ENCODE measurements at regions not wholly inside any gene's neighbourhood (a gene's known extent, or its start where the extent isn't known, plus 50 kb on each side); places are given as distances from the start of the nearest gene placed in this dataset.

DNA sequence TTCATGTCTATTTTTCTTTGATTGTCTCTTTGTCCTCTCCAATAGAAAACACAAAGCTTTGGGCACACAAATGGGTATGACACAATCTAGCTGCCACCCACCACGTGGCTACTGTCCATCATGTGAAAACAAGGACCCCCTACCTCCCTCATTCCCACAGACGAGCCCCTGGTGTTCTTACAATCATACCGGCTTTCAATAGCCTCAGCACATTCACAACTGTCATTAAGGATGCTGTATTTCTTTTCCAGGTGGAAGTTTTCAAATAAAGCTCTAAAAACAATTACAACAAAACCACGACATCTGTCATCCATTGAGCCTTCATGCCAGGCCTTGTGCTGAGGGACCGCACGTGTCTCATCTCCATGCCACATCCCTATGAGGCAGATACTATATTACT lies 552.6 kb upstream of the ADAMTS9 start:
- intact Hi-C loops (cut with DNase I, micrococcal nuclease) = no loop called here
- ATAC-seq (no peak), DNase-seq (no peak)

DNA sequence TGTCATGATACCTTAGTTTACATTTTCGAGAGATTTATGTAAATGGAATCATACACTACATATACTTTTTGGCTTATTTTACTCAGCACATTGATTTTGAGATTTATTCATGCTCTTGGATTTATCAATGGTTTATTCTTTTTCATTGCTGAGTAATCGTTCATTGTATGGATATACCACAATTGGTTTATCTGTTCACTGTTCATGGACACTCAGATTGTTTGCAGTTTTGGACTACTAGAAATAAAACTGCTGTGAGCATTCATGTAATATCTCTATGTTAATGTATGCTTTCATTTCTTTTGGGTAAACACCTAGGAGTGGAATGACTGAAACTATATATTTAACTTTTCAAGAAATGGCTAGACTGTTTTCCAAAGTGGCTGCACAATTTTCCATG lies 550.9 kb upstream of the ADAMTS9 start:
- ATAC-seq (no peak), DNase-seq (no peak)
- intact Hi-C loops (cut with DNase I, micrococcal nuclease) = no loop called here

DNA sequence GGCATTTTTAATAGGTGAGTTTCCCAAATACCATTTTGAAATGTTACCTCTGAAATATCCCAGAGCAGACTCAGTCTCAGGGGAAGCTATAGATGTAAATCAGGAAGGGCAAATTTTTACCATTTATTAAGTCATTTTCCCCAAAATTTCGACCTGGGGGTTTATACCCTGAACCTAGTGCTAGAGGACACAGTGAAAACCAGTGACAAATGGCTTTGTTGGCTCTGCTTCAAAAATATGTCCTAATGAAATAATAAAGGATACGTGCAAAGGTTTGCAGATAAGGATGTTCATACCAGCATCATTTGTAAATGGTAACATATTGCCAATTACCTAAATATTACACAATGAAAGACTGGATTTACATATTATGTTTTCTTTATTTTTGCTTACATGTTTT lies 546.7 kb upstream of the ADAMTS9 start:
- ATAC-seq (no peak), DNase-seq (no peak)
- intact Hi-C loops (cut with DNase I, micrococcal nuclease) = no loop called here

DNA sequence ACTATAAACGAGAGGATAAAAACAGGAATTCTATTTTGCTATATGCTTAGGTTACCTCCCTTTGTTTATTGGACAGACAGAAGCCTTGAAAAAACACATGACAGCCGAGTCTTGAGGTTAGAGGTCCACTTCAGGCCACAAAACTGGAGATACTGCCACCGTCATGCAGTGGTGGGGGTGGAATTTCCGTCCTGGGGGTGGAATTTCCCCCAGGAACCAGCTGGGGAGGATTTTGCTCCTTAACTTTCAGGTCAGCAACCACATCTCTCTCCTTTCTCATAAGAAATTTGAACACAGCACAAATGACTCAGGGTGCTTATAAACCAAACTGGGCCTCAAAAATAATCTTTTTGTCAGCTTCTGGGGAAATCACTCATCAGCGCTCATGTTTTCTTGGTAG lies 545.8 kb upstream of the ADAMTS9 start:
- intact Hi-C loops (cut with DNase I, micrococcal nuclease) = no loop called here

DNA sequence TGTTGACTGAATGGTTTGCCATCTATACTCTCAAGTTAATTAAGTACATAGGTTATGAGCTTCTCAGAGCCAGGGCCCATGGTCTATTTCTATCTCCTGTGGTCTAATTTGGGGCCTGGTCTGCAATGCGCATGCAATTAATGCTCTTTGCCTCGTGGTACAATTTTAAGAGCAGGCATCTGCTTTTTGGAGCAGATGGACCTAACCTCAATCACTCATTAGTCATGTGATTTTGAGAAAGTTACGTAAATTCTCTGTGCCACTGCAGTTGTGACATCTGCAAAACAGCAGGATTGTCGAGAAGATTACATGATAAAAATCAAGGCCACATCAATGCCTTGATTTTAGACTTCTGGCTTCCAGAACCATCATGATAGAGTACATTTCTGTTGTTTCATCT lies 543.7 kb upstream of the ADAMTS9 start:
- no peak for DNase-seq
- no peak for ATAC-seq
- intact Hi-C loops (cut with DNase I, micrococcal nuclease) = no loop called here

More for the DNA sequence above, 545.8 kb upstream of the ADAMTS9 start:
- no peak for ATAC-seq
- DNase-seq = no peak

DNA sequence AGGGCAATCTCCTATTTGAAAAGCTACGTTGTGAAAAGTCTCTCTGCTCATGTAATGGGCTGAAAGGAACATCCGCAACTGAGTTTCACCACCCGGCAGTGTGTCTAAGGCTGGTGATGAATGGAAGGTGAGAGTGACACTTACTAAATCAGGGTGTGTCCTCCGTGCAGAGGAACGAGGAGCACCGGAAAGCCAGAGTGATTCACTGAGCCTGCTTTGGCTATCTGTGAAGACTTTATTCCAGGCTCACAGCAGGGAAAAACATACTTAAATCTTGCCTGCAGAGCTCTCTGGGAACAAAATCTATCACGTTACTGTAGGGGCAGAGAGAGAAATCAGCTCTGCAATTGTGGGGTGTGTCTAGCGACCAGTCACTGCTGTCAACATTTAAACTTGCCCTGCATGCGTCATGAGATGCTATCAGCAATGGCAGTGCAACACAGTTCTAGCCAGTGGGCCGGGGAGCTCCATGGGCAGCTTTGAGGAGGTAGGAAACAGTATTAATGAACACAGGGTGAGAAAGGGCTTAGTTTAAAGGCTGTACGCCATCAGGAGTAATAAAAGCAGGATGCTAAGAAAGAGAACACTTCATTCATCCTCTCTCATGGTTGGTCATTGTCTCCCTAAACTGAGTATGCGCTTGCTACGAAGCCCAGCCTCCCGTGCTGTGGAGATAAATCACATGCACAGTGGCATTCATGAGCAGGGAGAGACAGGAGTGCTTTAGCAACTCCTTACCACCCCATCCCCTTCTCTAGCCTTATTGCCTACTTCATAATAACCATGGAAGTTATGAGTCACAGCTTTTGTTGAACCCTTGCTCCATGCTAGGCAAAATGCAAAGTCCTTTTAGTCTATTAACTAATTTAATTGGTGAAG lies 542.7 kb upstream of the ADAMTS9 start:
- ATAC-seq (no peak), DNase-seq (no peak)
- intact Hi-C loops (cut with DNase I, micrococcal nuclease) = no loop called here

DNA sequence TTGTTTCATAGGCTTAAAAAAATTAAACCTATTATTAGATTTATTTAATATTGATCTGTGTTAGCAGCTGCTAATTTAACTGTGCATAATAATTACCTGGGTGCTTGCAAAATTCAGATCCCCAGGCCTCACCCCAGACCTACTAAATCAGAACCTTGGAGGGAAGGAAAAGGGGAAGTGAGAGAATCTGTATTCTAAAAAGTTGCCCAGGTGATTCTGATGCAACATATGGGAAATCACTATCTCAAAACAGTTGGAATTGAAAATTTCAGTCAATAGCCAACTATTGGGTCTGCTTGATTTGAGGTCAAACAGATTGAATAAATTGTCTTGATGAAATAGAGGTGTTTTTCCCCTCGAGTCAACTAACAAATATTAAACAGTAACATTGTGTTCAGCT lies 538.5 kb upstream of the ADAMTS9 start:
- intact Hi-C loops (cut with DNase I, micrococcal nuclease) = no loop called here
- ATAC-seq (no peak), DNase-seq (no peak)

DNA sequence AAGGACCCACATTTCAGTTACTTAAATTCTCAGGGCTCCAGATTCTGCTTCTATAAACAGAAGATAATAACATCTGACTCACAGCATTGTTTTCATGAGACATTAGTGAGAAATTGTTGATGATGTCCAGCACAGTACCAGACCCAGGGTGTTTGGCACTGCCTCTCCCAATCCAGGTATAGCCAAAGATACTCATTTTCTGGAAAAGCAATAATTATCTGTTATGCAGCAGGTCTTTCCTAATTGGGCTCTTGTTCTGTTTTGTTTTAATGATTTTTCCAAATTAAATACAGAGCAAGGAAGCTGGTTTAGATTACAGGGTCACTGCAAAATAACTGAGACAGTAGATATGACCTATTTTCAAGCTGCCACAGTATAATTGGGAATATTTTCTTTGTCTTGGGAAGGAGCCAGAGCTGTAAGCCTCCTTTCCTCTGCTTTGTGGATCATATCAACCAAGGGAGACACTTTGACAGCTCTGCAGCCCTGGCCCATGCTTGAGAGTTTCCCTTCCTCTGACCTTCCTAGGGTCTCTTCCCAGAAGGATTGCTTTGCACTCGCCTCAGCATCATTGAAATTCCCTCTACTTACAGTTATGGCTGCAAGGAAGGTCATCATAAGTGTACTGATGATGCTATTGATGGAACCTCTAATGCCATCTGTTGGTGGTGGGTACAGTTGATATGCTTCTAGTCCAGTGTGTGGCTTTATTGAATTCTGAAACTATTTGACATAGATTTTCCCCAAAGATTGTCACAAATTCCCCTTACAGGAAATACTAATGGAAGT lies 522.4 kb upstream of the ADAMTS9 start:
- ATAC-seq = no peak
- DNase-seq = no peak
- intact Hi-C loops (cut with DNase I, micrococcal nuclease) = no loop called here

DNA sequence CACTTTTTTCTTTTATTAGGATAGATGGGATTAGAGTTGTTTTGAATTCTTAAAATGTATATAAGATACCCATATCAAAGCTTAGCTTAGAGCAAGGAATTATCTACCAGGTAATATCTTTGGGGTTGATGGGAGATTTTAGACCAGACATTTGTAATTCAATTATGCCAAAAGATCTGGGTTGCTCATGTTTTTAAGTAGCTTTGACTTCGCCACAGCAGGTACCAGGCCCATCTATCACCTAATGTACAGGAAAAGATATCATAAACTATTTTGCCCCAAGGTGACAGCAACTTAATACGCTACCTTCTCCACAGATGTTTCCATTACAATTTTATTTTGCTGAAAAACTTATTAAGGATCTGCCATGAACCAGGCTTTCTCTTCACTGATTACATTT lies 514.6 kb upstream of the ADAMTS9 start:
- ATAC-seq = no peak
- DNase-seq = no peak
- intact Hi-C loops (cut with DNase I, micrococcal nuclease) = no loop called here

DNA sequence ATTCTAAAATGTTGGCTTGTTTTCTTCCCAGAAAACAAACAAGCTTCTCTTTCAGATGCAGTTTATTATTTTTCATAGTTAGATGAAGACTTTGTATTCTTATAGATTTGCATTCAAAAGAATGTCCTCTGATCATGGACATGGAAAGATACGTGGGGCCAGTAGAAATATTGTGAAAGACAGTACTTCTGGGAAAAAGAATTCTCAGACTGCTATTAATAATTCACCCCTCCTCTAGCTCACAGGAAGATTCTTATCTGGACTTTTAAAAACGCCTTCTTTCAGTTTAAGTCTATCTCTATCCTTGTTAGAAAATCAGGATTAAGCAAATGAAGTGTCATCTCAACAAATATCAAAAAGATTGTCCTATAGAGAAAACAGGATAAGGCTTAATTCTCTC lies 514.1 kb upstream of the ADAMTS9 start:
- DNase-seq (no peak), ATAC-seq (no peak)
- intact Hi-C loops (cut with DNase I, micrococcal nuclease) = no loop called here

DNA sequence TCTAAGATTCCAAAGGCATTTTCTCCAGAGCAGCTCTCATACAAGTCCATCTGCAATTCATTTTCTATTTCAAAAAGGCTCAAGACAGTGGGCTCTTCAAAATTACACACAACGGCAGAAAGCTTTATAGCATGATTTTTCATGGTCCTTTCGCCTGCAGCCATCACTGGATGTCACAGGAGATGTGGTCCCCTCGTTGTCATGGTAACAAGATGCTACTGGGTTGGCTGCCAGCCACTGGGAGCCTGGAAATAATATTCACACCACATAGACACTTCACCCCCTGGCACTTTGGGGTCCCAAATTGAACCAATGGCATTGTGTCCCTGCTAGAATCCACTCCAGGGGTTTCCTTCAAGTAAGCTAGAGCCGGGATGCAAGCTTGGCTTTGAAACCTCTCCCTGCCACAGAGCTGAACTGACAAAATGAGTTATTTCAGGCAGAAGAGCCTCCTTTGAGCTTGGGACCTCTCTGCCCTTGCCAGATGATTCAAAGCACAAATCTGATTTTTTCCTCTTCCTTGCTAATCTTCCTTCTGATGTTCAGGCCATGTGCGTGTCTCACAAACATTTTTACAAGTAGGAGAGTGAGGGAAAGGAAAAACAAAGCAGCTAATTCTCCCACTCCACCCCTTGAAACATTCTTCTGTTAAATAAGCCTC lies 512.6 kb upstream of the ADAMTS9 start:
- intact Hi-C loops (cut with DNase I, micrococcal nuclease) = no loop called here
- no peak for ATAC-seq
- DNase-seq = no peak

DNA sequence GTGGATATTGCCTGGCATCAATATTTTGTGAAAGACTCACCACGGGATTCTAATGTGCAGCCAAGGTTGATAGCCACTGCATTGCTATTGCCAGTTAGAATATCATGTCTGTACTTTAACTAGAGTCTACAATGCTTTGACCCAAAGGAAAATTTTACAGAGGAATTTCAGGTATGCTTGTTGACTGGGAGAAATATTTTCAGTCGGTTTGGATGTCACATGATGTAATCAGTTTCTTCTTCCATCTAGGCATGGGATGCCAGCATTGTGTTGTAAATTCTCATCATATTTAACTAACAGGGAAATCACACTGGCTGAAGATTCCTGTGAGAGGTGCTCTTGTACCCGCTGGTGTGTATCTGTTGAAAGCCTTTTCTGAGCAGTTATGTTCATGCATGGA lies 508.9 kb upstream of the ADAMTS9 start:
- DNase-seq (no peak), ATAC-seq (no peak)
- intact Hi-C loops (cut with DNase I, micrococcal nuclease) = no loop called here

DNA sequence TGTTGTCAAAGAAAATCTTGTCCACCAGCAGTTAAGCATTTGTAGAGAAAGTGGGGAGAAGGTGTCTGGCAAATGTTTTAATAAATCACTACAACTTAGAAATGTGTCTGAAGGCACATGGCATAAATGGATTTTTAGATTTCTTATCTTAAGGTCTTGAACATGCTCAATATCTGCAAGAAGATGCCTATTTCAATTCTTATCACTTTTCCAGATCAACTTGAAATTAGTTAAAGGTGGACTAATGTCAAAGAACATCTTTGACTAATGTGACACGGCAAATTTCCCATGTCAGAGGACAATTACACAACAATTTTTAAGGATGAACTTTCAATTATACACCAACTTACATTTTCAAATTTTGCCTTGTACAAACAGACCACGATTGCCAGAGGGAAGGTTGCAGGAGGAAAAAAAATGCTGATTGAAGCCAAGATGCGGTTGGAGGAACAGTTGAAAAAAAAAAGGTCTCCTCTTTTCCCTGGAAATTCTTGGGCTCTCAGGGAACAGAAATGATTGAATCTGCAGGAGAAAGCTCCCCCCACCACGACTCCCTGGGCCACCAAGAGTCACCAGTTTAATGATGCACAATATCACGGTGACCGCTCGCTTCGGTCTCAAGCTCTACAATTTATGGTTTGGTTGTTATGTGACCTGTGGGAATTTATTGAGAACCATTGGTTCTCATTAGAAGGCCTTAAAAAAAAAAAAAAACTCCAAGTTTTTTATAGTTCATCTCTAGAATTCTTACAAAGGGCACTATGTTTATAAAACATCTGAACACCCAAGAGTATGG lies 507.6 kb upstream of the ADAMTS9 start:
- intact Hi-C loops (cut with DNase I, micrococcal nuclease) = no loop called here
- DNase-seq = no peak
- no peak for ATAC-seq

DNA sequence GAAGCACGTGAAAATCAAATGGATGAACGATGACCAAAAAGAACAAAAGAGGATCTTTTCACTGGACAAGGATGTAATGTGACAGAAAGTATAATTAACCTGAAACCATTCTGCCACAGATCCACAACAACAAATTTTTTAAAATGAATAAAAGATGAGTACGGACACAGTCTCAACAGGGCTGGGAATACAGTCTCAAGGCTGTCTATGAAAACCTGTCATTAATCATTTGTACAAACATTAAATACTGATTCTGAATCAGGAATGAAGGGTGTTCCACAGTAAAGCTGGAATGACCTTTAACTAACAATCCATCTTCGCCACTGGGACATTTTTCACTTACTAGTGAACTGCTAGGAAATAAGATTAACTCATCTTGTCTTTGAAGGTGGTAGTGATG lies 506.9 kb upstream of the ADAMTS9 start:
- DNase-seq (no peak), ATAC-seq (no peak)
- intact Hi-C loops (cut with DNase I, micrococcal nuclease) = no loop called here

DNA sequence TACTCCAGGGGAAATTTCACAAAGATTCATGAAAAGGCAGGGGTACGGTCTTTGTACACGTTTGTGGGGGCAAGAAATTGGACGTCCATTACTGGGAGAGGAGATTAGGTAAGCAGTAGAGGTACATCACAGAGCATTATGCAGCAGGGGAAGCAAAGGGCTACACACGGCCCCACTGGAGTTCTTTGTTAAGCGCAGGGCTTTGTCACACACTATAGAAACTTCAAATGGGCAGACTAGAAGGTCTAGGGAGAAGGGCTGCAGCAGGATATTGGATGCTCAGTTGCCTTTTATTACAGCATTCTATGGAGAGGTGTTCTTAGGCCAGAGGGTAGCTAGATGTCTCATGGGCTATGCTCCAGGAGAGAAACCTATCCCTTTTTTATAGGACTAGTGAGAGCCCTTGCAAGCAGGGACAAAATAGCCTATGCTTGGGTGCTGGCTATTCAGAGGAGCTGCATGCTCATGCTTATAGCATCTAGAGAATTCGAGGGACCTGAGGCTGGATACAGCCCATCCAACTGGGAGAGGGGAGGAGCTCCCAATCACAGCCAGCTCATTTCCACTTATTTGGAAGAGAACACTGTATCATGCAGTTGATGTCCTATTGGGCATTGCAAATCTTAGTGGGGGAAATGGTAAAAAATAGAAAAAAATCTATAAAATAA lies 506.4 kb upstream of the ADAMTS9 start:
- DNase-seq (no peak), ATAC-seq (no peak)
- intact Hi-C loops (cut with DNase I, micrococcal nuclease) = no loop called here

DNA sequence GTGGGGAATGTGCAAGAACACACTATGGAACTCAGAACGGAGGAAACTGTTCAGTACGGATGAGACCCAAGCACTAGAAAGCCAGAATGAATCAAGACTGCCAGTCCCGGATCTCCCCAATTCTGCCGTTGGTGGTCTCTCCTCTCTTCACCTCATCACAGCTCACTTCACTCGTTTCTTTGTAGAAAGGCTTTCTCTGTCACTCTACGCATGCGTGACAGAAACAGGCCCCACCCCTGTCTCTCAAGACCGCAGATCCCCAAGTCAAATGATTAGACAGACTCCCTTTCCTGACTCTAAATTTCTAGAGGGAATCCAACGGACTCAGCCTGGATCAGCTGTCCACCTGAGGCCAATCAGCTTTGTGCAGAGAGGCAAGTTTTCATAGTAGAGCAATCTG lies 505.7 kb upstream of the ADAMTS9 start:
- ATAC-seq = no peak
- no peak for DNase-seq
- intact Hi-C loops (cut with DNase I, micrococcal nuclease) = no loop called here

DNA sequence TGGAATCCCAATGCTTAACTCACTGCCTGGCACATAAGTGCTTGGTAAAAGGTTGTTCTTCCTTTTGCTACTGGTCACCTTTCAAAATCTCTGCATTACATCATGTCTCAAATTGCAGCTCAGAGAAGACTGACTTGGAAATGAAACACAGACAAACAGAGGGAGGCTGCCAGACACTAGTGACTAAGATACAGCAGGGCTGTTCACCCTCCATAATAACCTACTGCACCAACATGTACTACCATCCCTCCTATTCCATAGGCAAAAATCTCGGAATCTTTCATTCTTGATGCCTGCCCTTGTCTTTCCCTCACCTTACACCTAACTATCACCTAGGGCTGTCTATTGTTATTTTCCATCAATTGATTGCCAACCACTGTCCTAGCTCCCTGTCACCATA lies 502.3 kb upstream of the ADAMTS9 start:
- ATAC-seq = no peak
- intact Hi-C loops (cut with DNase I, micrococcal nuclease) = no loop called here
- no peak for DNase-seq

DNA sequence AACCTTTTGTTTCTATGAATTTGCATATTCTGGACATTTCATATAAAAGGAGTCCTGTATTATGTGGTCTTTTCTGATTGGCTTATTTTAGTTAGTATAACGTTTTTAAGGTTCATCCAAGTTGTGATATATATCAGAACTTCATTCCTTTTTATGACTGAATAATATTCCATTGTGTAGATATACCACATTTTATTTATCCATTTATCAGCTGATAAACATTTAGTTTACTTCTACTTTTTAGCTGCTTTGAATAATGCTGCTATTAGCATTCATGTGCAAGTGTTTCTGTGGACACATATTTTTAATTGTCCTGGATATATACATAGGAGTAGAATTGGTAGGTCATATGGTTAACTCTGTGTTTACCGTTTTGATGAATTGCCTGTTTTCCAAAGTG lies 498.5 kb upstream of the ADAMTS9 start:
- no peak for DNase-seq
- ATAC-seq = no peak
- intact Hi-C loops (cut with DNase I, micrococcal nuclease) = no loop called here

DNA sequence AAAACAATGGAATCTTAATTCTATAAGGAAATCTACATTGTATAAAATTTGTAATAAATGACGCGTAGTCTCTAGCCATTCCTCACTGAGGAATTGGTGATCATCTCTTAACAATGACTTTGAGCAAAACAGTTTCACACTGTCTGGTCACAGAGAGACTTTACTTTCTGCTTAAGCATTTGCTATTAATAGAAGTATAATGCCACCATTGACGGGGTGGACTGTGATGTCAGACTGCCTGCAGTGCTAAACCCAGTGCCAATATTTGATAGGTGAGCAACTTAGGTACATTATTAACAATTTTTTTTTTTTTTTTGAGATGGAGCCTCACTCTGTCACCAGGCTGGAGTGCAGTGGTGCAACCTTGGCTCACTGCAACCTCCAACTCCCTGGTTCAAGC lies 494.9 kb upstream of the ADAMTS9 start:
- intact Hi-C loops (cut with DNase I, micrococcal nuclease) = no loop called here
- DNase-seq = no peak
- ATAC-seq = no peak
